CD4-positive, alpha-beta T cell (primary cell): ENCODE measurements at regions not wholly inside any gene's neighbourhood (a gene's known extent, or its start where the extent isn't known, plus 50 kb on each side); places are given as distances from the start of the nearest gene placed in this dataset.

ENCODE experiments used
- ATAC-seq: fragments of 200-7000 bp; cut with Tn5 transposase; one replicate; pipeline ENCODE4 v1.10.0; 2022; ENCODE audit warnings: mild to moderate bottlenecking; ENCODE audit not compliant: poor library complexity
- CTCF ChIA-PET: fragments of 350-600 bp; sonication (Branson Sonifier 250); formaldehyde crosslinking; loops from one replicate; lab custom pipeline; 2021; ENCODE audit warnings: antibody characterized with exemption, inconsistent platforms; lab: Charles Lee
- POLR2A ChIA-PET: fragments of 350-600 bp; sonication (Branson Sonifier 250); formaldehyde crosslinking; loops from one replicate; lab custom pipeline; 2021; ENCODE audit warnings: antibody characterized with exemption, inconsistent platforms; lab: Charles Lee
- DNase-seq, 14 experiments: peaks; one replicate each; pipeline ENCODE4 v3.0.0-alpha.2; 2013 to 2020; ENCODE audit warnings: mixed read lengths in 2 of 14
- H3K27ac ChIP-seq, 2 donors: one replicate each; pipeline versions ENCODE4 v1.5.1 to v1.7.0; 2013; ENCODE audit warnings: low read length in 2 of 2, low read depth in 1 of 2, mild to moderate bottlenecking in 1 of 2
- H3K27me3 ChIP-seq, 2 experiments: 1 replicate in 1 of 2; 2 replicates in 1 of 2; pipeline versions ENCODE4 v1.6.1 to v1.7.0; 2013; ENCODE audit warnings: low read length in 2 of 2, control low read depth in 1 of 2, mild to moderate bottlenecking in 1 of 2, moderate library complexity in 1 of 2; ENCODE audit not compliant: insufficient read depth in 2 of 2, control insufficient read depth in 1 of 2
- H3K36me3 ChIP-seq: one replicate; pipeline ENCODE4 v1.6.1; 2013; ENCODE audit warnings: low read length, control low read depth; ENCODE audit not compliant: insufficient read depth
- H3K4me1 ChIP-seq: one replicate; pipeline ENCODE4 v1.6.1; 2013; ENCODE audit warnings: low read length, control low read depth; ENCODE audit not compliant: insufficient read depth
- H3K4me3 ChIP-seq: one replicate; pipeline ENCODE4 v1.5.1; 2013; ENCODE audit warnings: mild to moderate bottlenecking, low read length, moderate library complexity
- H3K9me3 ChIP-seq, 2 experiments: 1 replicate in 1 of 2; 2 replicates in 1 of 2; pipeline versions ENCODE4 v1.6.1 to v1.7.0; 2013; ENCODE audit warnings: low read length in 2 of 2, mild to moderate bottlenecking in 2 of 2, control low read depth in 1 of 2, moderate library complexity in 1 of 2; ENCODE audit not compliant: control insufficient read depth in 1 of 2, insufficient read depth in 1 of 2
- H3K27ac Mint-ChIP-seq: one replicate; pipeline ENCODE4 v1.8.0; 2020; ENCODE audit warnings: mixed read lengths
- H3K27me3 Mint-ChIP-seq: one replicate; pipeline ENCODE4 v1.8.0; 2021; ENCODE audit warnings: mixed read lengths
- H3K36me3 Mint-ChIP-seq: one replicate; pipeline ENCODE4 v1.8.0; 2021; ENCODE audit warnings: low read depth, mixed read lengths
- H3K4me1 Mint-ChIP-seq: one replicate; pipeline ENCODE4 v1.8.0; 2021; ENCODE audit warnings: low read depth, mixed read lengths
- H3K4me3 Mint-ChIP-seq: one replicate; pipeline ENCODE4 v1.8.0; 2020; ENCODE audit warnings: mild to moderate bottlenecking, mixed read lengths
- H3K9me3 Mint-ChIP-seq: one replicate; pipeline ENCODE4 v1.8.0; 2020; ENCODE audit warnings: mixed read lengths
- intact Hi-C, 2 experiments: fragments of 100-400 bp; cut with DNase I in 1 of 2; cut with micrococcal nuclease in 1 of 2; formaldehyde crosslinking; loops; one replicate each; pipeline versions ENCODE4 v1.15.1 to v1.9.0; 2023 to 2025; cut with DNase I, micrococcal nuclease
- TF ChIP-seq, protein P1 (sequence below): fragments of 200-600 bp; IDR thresholded peaks from one replicate; pipeline ENCODE4 v1.8.0; 2022; ENCODE audit warnings: antibody characterized with exemption, mild to moderate bottlenecking

DNA sequence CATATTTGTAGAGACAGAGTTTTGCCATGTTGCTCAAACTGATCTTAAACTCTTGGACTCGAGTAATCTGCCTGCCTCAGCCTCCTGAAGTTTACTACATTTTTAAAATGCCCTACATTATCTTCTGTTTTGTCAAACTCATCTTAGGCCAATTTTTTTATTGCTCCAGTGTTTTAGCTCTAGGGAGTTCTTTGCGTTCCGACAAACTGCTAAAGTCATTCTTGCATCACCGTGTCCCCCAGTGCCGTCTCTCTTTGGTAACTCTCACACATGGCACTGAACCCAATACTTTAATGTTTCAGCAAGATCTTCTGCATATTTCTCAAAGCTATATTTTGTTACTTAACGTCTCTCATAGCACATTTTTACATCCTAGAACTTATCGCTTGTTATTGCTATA lies 440.9 kb upstream of the NRXN1 start:
- TF ChIP-seq, protein P1, sequence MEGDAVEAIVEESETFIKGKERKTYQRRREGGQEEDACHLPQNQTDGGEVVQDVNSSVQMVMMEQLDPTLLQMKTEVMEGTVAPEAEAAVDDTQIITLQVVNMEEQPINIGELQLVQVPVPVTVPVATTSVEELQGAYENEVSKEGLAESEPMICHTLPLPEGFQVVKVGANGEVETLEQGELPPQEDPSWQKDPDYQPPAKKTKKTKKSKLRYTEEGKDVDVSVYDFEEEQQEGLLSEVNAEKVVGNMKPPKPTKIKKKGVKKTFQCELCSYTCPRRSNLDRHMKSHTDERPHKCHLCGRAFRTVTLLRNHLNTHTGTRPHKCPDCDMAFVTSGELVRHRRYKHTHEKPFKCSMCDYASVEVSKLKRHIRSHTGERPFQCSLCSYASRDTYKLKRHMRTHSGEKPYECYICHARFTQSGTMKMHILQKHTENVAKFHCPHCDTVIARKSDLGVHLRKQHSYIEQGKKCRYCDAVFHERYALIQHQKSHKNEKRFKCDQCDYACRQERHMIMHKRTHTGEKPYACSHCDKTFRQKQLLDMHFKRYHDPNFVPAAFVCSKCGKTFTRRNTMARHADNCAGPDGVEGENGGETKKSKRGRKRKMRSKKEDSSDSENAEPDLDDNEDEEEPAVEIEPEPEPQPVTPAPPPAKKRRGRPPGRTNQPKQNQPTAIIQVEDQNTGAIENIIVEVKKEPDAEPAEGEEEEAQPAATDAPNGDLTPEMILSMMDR: no peak
- Histone ChIP-seq H3K4me3 (no peak overlapping the region), H3K27me3 (no peaks in the 10 kb centered on the region), H3K27ac (no peak overlapping the region), H3K4me1 (no peaks in the 10 kb centered on the region), H3K36me3 (no peaks in the 10 kb centered on the region), H3K9me3 (peaks cover 0 to 5% of the 10 kb centered on the region in 2 experiments)
- H3K9me3 Mint-ChIP-seq: no peaks in the 10 kb centered on the region
- H3K36me3 Mint-ChIP-seq: no peaks in the 10 kb centered on the region
- POLR2A ChIA-PET: no interaction called here
- intact Hi-C loops: no loop called here
- H3K4me1 Mint-ChIP-seq: no peaks in the 10 kb centered on the region
- CTCF ChIA-PET: no interaction called here
- H3K27ac Mint-ChIP-seq: no peak overlapping the region
- H3K27me3 Mint-ChIP-seq: no peaks in the 10 kb centered on the region
- DNase-seq (no peak), ATAC-seq (no peak)
- H3K4me3 Mint-ChIP-seq: no peak overlapping the region

DNA sequence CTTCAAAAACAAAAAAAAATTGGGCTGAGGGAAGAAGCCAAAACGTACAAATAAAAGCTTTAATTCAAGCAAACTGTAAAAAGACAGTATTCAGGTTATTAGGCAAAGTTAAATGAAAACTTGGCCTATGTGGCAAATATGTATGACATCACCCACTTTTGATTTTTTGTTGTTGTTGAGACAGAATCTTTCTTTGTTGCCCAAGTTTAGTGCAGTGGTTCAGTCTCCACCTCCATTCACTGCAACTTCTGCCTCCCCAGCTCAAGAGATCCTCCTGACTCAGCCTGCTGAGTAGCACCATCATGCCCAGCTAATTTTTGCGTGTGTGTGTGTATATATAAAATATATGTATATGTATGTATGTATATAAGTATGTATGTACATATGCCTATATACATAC lies 440.4 kb upstream of the NRXN1 start:
- H3K4me3 Mint-ChIP-seq: no peak overlapping the region
- Histone ChIP-seq H3K4me1 (no peaks in the 10 kb centered on the region), H3K27me3 (no peaks in the 10 kb centered on the region), H3K9me3 (peaks cover 0 to 5% of the 10 kb centered on the region in 2 experiments), H3K36me3 (no peaks in the 10 kb centered on the region), H3K27ac (no peak overlapping the region), H3K4me3 (no peak overlapping the region)
- POLR2A ChIA-PET: no interaction called here
- CTCF ChIA-PET: no interaction called here
- ATAC-seq: no peak
- H3K36me3 Mint-ChIP-seq: no peaks in the 10 kb centered on the region
- DNase-seq: no peak
- H3K27me3 Mint-ChIP-seq: no peaks in the 10 kb centered on the region
- H3K9me3 Mint-ChIP-seq: no peaks in the 10 kb centered on the region
- H3K27ac Mint-ChIP-seq: no peak overlapping the region
- intact Hi-C loops: no loop called here
- no peaks in the 10 kb centered on the region for H3K4me1 Mint-ChIP-seq
- TF ChIP-seq, protein P1: no peak

DNA sequence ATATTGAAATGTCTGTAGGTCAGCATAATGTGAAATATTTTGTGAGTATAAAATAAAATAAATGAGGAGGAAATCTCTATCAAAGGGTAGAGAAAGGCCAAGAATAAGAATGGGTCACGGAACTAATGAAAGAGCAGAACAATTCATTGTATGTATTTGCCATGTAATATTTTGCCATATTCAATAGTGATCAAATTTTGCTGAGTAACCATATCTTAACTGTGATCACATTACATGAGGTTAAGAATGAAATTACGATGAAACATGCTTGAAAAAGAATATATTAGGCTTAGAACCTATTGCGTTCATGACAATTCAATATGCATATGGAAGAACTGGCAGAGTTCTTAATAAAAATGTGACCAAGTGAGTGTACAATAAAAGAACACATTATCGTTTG lies 437.2 kb upstream of the NRXN1 start:
- H3K9me3 ChIP-seq: peaks cover 0 to 5% of the 10 kb centered on the region in 2 experiments
- no peak for ATAC-seq

More for the DNA sequence above, 437.2 kb upstream of the NRXN1 start:
- Histone ChIP-seq H3K27ac (no peak overlapping the region), H3K4me1 (no peaks in the 10 kb centered on the region), H3K27me3 (no peaks in the 10 kb centered on the region), H3K36me3 (no peaks in the 10 kb centered on the region), H3K4me3 (no peak overlapping the region)
- ChIA-PET POLR2A (no interaction called here), CTCF (no interaction called here)
- Mint-ChIP-seq H3K27ac (no peak overlapping the region), H3K9me3 (no peaks in the 10 kb centered on the region), H3K27me3 (no peaks in the 10 kb centered on the region), H3K4me1 (no peaks in the 10 kb centered on the region), H3K36me3 (no peaks in the 10 kb centered on the region), H3K4me3 (no peak overlapping the region)
- DNase-seq: no peak
- TF ChIP-seq, protein P1: no peak
- intact Hi-C loops: no loop called here
